Hepatocyte (in vitro differentiated cells): ENCODE measurements at regions not wholly inside any gene's neighbourhood (a gene's known extent, or its start where the extent isn't known, plus 50 kb on each side); places are given as distances from the start of the nearest gene placed in this dataset.

Experiments used
- EZH2 ChIP-seq: fragments of 200-600 bp; sonication (generic); IDR thresholded peaks from 2 replicates; pipeline ENCODE4 v1.6.1; 2016; ENCODE audit warnings: antibody characterized with exemption, mild to moderate bottlenecking, borderline replicate concordance
- EZH2phosphoT487 ChIP-seq: fragments of 200-600 bp; sonication (generic); IDR thresholded peaks from one replicate; pipeline ENCODE4 v1.6.1; 2018; ENCODE audit warnings: antibody characterized with exemption, mild to moderate bottlenecking, low read depth, moderate library complexity; ENCODE audit not compliant: unreplicated experiment, severe bottlenecking
- TF ChIP-seq, protein P1 (sequence below): fragments of 200-600 bp; sonication (generic); IDR thresholded peaks from 2 replicates; pipeline ENCODE4 v1.5.1; 2016; ENCODE audit warnings: antibody characterized with exemption, mild to moderate bottlenecking; ENCODE audit not compliant: poor library complexity

DNA sequence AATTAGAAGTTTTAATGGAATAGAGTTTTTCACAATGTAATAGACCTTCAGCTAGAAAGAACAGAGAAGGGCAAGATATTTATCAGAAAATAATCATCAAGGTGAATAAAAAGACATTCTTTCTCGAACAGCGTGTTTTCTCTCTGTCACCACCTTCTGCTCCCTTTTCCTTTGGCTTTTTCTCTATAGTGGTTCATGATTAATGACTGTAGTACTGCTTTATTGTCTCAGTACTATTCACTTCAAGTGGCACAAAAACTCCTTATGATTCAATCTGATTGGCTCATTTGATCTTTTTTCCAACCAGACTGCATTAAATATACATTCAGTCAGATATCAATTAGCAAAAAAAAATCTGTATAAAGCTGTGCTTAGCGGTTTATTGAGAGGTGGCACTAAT is 516.0 kb downstream of the OTOL1 start:
- TF ChIP-seq, protein P1, sequence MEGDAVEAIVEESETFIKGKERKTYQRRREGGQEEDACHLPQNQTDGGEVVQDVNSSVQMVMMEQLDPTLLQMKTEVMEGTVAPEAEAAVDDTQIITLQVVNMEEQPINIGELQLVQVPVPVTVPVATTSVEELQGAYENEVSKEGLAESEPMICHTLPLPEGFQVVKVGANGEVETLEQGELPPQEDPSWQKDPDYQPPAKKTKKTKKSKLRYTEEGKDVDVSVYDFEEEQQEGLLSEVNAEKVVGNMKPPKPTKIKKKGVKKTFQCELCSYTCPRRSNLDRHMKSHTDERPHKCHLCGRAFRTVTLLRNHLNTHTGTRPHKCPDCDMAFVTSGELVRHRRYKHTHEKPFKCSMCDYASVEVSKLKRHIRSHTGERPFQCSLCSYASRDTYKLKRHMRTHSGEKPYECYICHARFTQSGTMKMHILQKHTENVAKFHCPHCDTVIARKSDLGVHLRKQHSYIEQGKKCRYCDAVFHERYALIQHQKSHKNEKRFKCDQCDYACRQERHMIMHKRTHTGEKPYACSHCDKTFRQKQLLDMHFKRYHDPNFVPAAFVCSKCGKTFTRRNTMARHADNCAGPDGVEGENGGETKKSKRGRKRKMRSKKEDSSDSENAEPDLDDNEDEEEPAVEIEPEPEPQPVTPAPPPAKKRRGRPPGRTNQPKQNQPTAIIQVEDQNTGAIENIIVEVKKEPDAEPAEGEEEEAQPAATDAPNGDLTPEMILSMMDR = no peak
- TF ChIP-seq EZH2phosphoT487 = no peak
- TF ChIP-seq EZH2 = no peak
